Upper lobe of left lung (tissue), 6 donors: ENCODE measurements at regions not wholly inside any gene's neighbourhood (a gene's known extent, or its start where the extent isn't known, plus 50 kb on each side); places are given as distances from the start of the nearest gene placed in this dataset.

ENCODE experiments used
- ATAC-seq, 2 donors: fragments of 200-7000 bp; cut with Tn5 transposase; one replicate each; pipeline ENCODE4 v1.9.1; 2022; ENCODE audit warnings: mild to moderate bottlenecking in 2 of 2, moderate library complexity in 2 of 2; ENCODE audit not compliant: low FRiP score in 2 of 2
- DNase-seq, 2 donors: peaks; one replicate each; pipeline ENCODE4 v3.0.0-alpha.2; 2019 to 2020
- H3K27ac ChIP-seq, 4 donors: fragments of 200-600 bp; sonication (generic); one replicate each; pipeline ENCODE4 v1.5.1; 2016 to 2019
- H3K27me3 ChIP-seq, 4 donors: fragments of 200-600 bp; sonication (generic); one replicate each; pipeline ENCODE4 v1.5.1; 2017 to 2019
- H3K36me3 ChIP-seq, 4 donors: fragments of 200-600 bp; sonication (generic); one replicate each; pipeline ENCODE4 v1.5.1; 2016 to 2019
- H3K4me1 ChIP-seq, 4 donors: fragments of 200-600 bp; sonication (generic); one replicate each; pipeline ENCODE4 v1.5.1; 2018 to 2019
- H3K4me3 ChIP-seq, 4 donors: fragments of 200-600 bp; sonication (generic); one replicate each; pipeline ENCODE4 v1.5.1; 2017 to 2019; ENCODE audit warnings: mild to moderate bottlenecking in 2 of 4, moderate library complexity in 1 of 4
- H3K9me3 ChIP-seq, 4 donors: fragments of 200-600 bp; sonication (generic); one replicate each; pipeline ENCODE4 v1.5.1; 2018 to 2019
- CTCF ChIP-seq, 6 experiments: fragments of 450-650 bp in 4 of 6; fragments of 200-600 bp in 2 of 6; sonication (generic) in 2 of 6; IDR thresholded peaks; one replicate each; pipeline ENCODE4 v1.5.1; 2016 to 2019; ENCODE audit warnings: antibody characterized with exemption in 6 of 6
- EP300 ChIP-seq, 4 donors: sonication (generic); formaldehyde crosslinking; IDR thresholded peaks; one replicate each; pipeline ENCODE4 v1.5.1; 2017; ENCODE audit warnings: antibody characterized with exemption in 4 of 4, control low read depth in 2 of 4
- POLR2A ChIP-seq, 4 donors: fragments of 450-650 bp; IDR thresholded peaks; one replicate each; pipeline ENCODE4 v1.5.1; 2016 to 2017; ENCODE audit warnings: antibody characterized with exemption in 4 of 4, mild to moderate bottlenecking in 2 of 4
- POLR2AphosphoS5 ChIP-seq, 2 donors: sonication (generic); formaldehyde crosslinking; IDR thresholded peaks; one replicate each; pipeline ENCODE4 v1.5.1; 2017; ENCODE audit warnings: antibody characterized with exemption in 2 of 2
- WGBS, 2 donors: methylation state at CpG; one replicate each; pipeline ENCODE4 v1.1.5; 2017 to 2018; 5-methylcytosine and 5-hydroxymethylcytosine counted together
- donor health status: DM: no; HTN: no; CAD: no; lungs with moderate emphysema.
- donor health status: DM: no; HTN: yes; CAD: no; lungs with severe emphysema.

- no peaks in the 10 kb centered on the region for H3K4me1 ChIP-seq
- TF ChIP-seq POLR2A (IDR thresholded peaks at IDR 0.05): no peak
- no peak for TF ChIP-seq EP300 (IDR thresholded peaks at IDR 0.05)
- no peak for TF ChIP-seq CTCF (IDR thresholded peaks at IDR 0.05)
- TF ChIP-seq POLR2AphosphoS5 (IDR thresholded peaks at IDR 0.05): no peak
- no peak for ATAC-seq
Measured at GRCh38 chr11:37115963-37116362, 517.9 kb upstream of the RAG2 start.

GRCh38 chr11:37110385-37110784 lies 512.3 kb upstream of the RAG2 start:
- TF ChIP-seq EP300 (IDR thresholded peaks at IDR 0.05) (peak in 1 of 4 donors; percentile 61), POLR2A (IDR thresholded peaks at IDR 0.05) (no peak)
- Histone ChIP-seq H3K27ac (no peak overlapping the region), H3K4me1 (no peaks in the 10 kb centered on the region), H3K9me3 (no peaks in the 10 kb centered on the region), H3K36me3 (no peaks in the 10 kb centered on the region), H3K27me3 (no peaks in the 10 kb centered on the region), H3K4me3 (no peak overlapping the region)
- DNase-seq (peak in 1 of 2 donors; percentile 41), ATAC-seq (peak; percentile 39 to 65)
- WGBS, 2 donors: 57 to 75% methylated on average over 4 of the region's 4 CpGs

More at GRCh38 chr11:37115963-37116362, 517.9 kb upstream of the RAG2 start:
- no peak overlapping the region for H3K27ac ChIP-seq
- no peaks in the 10 kb centered on the region for H3K9me3 ChIP-seq
- H3K36me3 ChIP-seq: no peaks in the 10 kb centered on the region
- no peak for DNase-seq
- H3K4me3 ChIP-seq: no peak overlapping the region
- H3K27me3 ChIP-seq: no peaks in the 10 kb centered on the region

GRCh38 chr11:37109286-37109585 lies 511.2 kb upstream of the RAG2 start:
- H3K9me3 ChIP-seq: no peaks in the 10 kb centered on the region
- no peak overlapping the region for H3K27ac ChIP-seq
- DNase-seq: no peak
- H3K4me1 ChIP-seq: no peaks in the 10 kb centered on the region
- no peak for ATAC-seq
- no peak overlapping the region for H3K4me3 ChIP-seq
- no peak for TF ChIP-seq CTCF (IDR thresholded peaks at IDR 0.05)
- no peak for TF ChIP-seq POLR2AphosphoS5 (IDR thresholded peaks at IDR 0.05)
- no peak for TF ChIP-seq POLR2A (IDR thresholded peaks at IDR 0.05)
- no peak for TF ChIP-seq EP300 (IDR thresholded peaks at IDR 0.05)
- H3K27me3 ChIP-seq: no peaks in the 10 kb centered on the region
- no peaks in the 10 kb centered on the region for H3K36me3 ChIP-seq

- DNase-seq (no peak), ATAC-seq (no peak)
- WGBS, 2 donors: 22 to 51% methylated on average over 6 of the region's 6 CpGs
Measured at GRCh38 chr11:37108436-37109285, 510.6 kb upstream of the RAG2 start.

GRCh38 chr11:37107831-37108230 lies 509.8 kb upstream of the RAG2 start:
- Histone ChIP-seq H3K27ac (no peak overlapping the region), H3K36me3 (no peaks in the 10 kb centered on the region), H3K4me1 (no peaks in the 10 kb centered on the region), H3K27me3 (no peaks in the 10 kb centered on the region), H3K9me3 (no peaks in the 10 kb centered on the region), H3K4me3 (no peak overlapping the region)
- ATAC-seq (no peak), DNase-seq (no peak)
- TF ChIP-seq CTCF (IDR thresholded peaks at IDR 0.05) (no peak), EP300 (IDR thresholded peaks at IDR 0.05) (no peak), POLR2A (IDR thresholded peaks at IDR 0.05) (no peak), POLR2AphosphoS5 (IDR thresholded peaks at IDR 0.05) (no peak)
- 78 to 79% methylated on average over 4 of the region's 4 CpGs for WGBS, 2 donors

More at GRCh38 chr11:37108436-37109285, 510.6 kb upstream of the RAG2 start:
- no peaks in the 10 kb centered on the region for H3K9me3 ChIP-seq
- no peak overlapping the region for H3K27ac ChIP-seq
- H3K36me3 ChIP-seq: no peaks in the 10 kb centered on the region
- H3K4me1 ChIP-seq: no peaks in the 10 kb centered on the region
- H3K4me3 ChIP-seq: no peak overlapping the region
- TF ChIP-seq CTCF (IDR thresholded peaks at IDR 0.05) (no peak), POLR2AphosphoS5 (IDR thresholded peaks at IDR 0.05) (no peak), POLR2A (IDR thresholded peaks at IDR 0.05) (no peak), EP300 (IDR thresholded peaks at IDR 0.05) (no peak)
- no peaks in the 10 kb centered on the region for H3K27me3 ChIP-seq
